GM21528 (cell line): ENCODE measurements at regions not wholly inside any gene's neighbourhood (a gene's known extent, or its start where the extent isn't known, plus 50 kb on each side); places are given as distances from the start of the nearest gene placed in this dataset.

Source experiments
- ATAC-seq: cut with Tn5 transposase; IDR thresholded peaks from one replicate; pipeline ENCODE4 v1.9.1; 2021; ENCODE audit warnings: mild to moderate bottlenecking, moderate library complexity; ENCODE audit not compliant: unreplicated experiment, low FRiP score

- ATAC-seq = peak; percentile 95
These were observed 74.5 kb upstream of the PMFBP1 start for GRCh38 chr16:72246423-72246822.

DNA sequence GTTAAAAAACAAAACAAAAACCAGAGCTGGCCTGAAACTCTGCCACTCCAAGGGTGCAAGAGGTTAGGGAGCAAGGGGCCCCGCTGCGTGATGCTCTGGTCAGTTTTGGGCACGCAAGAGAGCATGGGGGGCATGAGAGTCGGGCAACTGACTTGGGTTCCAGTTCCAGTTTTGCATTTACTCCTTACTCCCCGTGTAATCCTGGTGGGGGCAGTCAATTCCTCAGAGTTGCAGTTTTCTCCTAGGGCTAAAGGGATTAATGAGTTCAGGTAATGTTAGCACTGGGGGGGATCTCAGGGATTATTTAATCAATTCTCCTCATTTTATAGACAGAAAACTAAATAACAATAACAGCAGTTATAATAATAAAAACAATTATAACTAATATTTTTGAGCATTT is 72.9 kb upstream of the PMFBP1 start:
- no peak for ATAC-seq

GRCh38 chr16:72243621-72244020 is 71.7 kb upstream of the PMFBP1 start:
- ATAC-seq = no peak

DNA sequence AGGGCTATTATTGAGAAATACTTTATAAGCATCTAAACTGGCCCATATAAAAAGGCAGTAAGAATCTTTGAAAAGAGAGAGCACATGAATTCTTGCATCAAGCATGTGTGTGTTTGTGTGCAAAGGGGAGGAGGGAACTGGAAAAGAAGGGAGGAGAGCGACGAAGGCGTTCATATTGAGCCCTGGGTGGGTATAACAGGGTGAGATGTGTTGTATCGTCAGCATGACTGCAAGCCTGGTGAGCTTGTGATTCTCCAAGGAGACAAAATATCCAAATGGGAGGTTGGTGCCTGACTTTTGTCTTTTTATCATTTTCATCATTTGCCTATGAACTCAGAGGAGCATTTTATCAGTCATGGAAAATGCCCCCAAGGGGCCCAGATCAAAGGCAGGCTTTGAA is 70.8 kb upstream of the PMFBP1 start:
- ATAC-seq = no peak

GRCh38 chr16:72241930-72242329 is 70.0 kb upstream of the PMFBP1 start:
- no peak for ATAC-seq

DNA sequence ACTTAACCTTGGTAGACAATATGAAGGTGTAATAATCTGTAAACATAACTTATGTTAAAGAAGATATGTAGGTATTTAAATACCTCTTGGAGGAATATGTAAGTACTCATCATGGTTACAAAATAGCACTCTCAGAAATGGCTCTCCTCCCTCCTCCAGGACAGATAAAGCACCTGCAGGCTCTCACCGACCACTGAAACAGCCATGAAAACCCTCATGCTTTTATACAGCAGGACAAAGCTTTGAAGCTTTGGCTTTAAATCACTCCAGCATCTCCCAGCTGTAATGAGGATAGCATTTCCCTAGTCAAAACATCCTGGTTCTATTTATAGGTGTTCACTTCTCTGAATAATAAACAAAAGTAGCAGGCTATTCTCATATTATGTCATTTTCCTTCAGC is 69.1 kb upstream of the PMFBP1 start:
- ATAC-seq = no peak

DNA sequence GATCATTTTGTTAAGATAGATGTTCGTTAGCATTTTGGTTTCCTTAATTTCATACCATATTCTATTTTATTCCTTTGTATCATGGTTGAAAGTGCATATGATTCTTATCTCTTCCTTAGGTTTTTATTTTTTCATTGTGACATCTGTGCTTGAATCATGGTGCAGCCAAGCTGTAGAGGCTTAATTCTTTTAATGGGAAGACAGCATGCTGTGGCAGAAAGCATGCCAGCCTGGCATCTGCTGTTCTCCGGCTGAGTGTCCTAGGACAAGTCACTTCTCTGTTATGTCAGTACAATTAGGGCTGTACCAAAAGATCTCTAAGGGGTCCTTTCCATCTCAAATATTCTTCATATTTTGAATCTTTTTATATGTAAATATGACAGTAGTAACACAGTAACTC is 68.5 kb upstream of the PMFBP1 start:
- ATAC-seq = no peak

- no peak for ATAC-seq
These were observed 64.9 kb upstream of the PMFBP1 start for GRCh38 chr16:72236866-72237265.

DNA sequence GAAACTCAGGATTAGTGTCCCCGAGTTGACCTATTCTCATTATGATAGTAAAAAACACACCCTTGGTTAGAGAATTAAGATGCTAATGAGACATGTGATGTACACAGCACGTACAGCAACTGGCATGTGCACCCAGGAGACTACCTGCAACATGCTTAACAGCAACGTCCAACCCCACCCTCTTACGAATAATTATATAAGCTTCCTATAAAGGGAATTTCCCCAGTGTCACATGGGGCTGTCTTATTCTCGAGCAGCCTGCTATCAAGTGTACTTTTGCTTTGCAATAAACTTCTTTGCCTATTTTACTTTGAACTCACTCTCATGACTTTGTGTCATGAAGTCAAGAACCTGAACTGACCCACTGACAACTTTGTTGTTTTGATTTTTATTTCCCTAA is 62.4 kb upstream of the PMFBP1 start:
- no peak for ATAC-seq

- ATAC-seq = no peak
These were observed 56.1 kb upstream of the PMFBP1 start for GRCh38 chr16:72228014-72228413.

DNA sequence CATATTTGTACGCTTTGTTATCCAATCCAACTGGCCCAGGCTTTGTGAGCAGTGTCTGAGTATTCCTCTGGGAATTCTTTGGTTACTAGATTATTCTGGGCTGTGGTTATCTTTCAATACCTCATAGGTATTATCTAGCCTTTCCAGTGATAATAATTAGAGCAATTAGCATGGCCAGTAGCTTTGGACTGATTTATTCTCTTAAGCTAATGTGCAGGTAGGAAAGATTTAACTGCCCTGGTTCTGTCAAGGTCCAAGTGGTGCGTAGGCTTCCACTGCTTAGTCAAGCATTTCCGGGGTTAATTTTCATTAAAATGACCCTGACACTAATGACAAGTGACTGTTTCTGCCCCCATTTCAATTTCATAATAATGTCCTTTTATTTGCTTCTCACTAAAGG is 54.2 kb upstream of the PMFBP1 start:
- ATAC-seq = no peak

DNA sequence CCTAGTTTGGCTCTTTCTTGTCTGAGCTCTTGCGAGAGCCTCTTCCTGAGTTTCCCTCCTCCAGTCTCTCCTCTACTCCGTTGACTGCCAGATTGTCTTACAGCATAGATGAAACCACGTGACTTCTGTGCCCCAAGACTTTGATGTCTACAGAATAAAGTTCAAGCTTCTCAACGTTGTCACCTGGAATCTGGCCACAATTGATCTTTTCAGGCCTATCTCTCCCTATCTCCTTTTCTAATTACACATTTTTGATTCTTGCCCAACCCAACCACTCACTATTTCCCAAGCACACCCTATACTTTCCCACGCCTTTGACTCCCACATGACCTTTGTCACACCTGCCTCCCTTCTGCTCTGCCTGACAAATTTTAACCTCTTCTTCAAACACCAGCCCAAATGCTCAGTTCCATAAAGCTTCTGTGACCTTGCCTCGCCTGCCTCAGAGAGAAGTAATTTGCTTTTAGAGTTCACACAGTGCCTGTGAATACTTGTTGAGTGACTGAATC is 52.4 kb upstream of the PMFBP1 start:
- no peak for ATAC-seq

- no peak for ATAC-seq
These were observed 50.5 kb upstream of the PMFBP1 start for GRCh38 chr16:72222503-72222902.
